PC-9 (cell line): ENCODE measurements at regions not wholly inside any gene's neighbourhood (a gene's known extent, or its start where the extent isn't known, plus 50 kb on each side); places are given as distances from the start of the nearest gene placed in this dataset.

Experiments
- BruUV-seq: library from RNA; stranded (reverse); fragments of 400-500 nt; replicated peaks from 2 replicates; lab custom pipeline; 2021; lab: Mats Ljungman, UMichigan
- CTCF ChIA-PET: fragments of 300-600 bp; sonication (Branson Sonifier 250); formaldehyde crosslinking; loops from one replicate; lab custom pipeline; 2022; ENCODE audit warnings: antibody characterized with exemption; lab: Charles Lee
- POLR2A ChIA-PET: fragments of 300-600 bp; sonication (Branson Sonifier 250); formaldehyde crosslinking; loops from one replicate; lab custom pipeline; 2022; ENCODE audit warnings: antibody characterized with exemption; ENCODE audit not compliant: unreplicated experiment; lab: Charles Lee
- DNase-seq, 2 experiments: peaks; one replicate each; pipeline versions ENCODE4 v3.0.0 to v3.0.0-alpha.2; 2015 to 2022; ENCODE audit warnings: mixed read lengths in 1 of 2
- H2AFZ ChIP-seq: fragments of 200-600 bp; sonication (generic); 2 replicates; pipeline ENCODE4 v1.8.1; 2017; ENCODE audit warnings: antibody characterized with exemption
- H3F3A ChIP-seq: fragments of 200-600 bp; sonication (generic); 2 replicates; pipeline ENCODE4 v1.8.1; 2017; ENCODE audit warnings: antibody characterized with exemption, mild to moderate bottlenecking, low read depth; ENCODE audit not compliant: insufficient read depth
- H3K27ac ChIP-seq: fragments of 200-600 bp; sonication (generic); 2 replicates; pipeline ENCODE4 v1.6.1; 2016; ENCODE audit warnings: mixed run types
- H3K27me3 ChIP-seq: fragments of 200-600 bp; sonication (generic); 2 replicates; pipeline ENCODE4 v1.6.1; 2016; ENCODE audit warnings: low read depth, mixed run types; ENCODE audit not compliant: insufficient read depth
- H3K36me3 ChIP-seq: fragments of 200-600 bp; sonication (generic); 2 replicates; pipeline ENCODE4 v1.6.1; 2016; ENCODE audit warnings: low read depth, mixed run types
- H3K4me1 ChIP-seq: fragments of 200-600 bp; sonication (generic); replicated peaks from 2 replicates; pipeline ENCODE4 v1.6.1; 2016; ENCODE audit warnings: mixed run types; ENCODE audit not compliant: insufficient read depth
- H3K4me2 ChIP-seq: fragments of 200-600 bp; sonication (generic); 2 replicates; pipeline ENCODE4 v1.6.1; 2017; ENCODE audit warnings: mixed run types
- H3K4me3 ChIP-seq: fragments of 200-600 bp; sonication (generic); 2 replicates; pipeline ENCODE4 v1.6.1; 2016; ENCODE audit warnings: mixed run types
- H3K79me2 ChIP-seq: fragments of 200-600 bp; sonication (generic); 2 replicates; pipeline ENCODE4 v1.6.1; 2017; ENCODE audit warnings: low read depth, mixed run types
- H3K9me2 ChIP-seq: fragments of 200-600 bp; sonication (generic); 2 replicates; pipeline ENCODE4 v1.8.1; 2017; ENCODE audit warnings: mild to moderate bottlenecking; ENCODE audit not compliant: insufficient read depth
- H3K9me3 ChIP-seq: fragments of 200-600 bp; sonication (generic); 2 replicates; pipeline ENCODE4 v1.8.1; 2016; ENCODE audit warnings: low read depth; ENCODE audit not compliant: insufficient read depth
- H4K20me1 ChIP-seq: fragments of 200-600 bp; sonication (generic); 2 replicates; pipeline ENCODE4 v1.8.1; 2017; ENCODE audit not compliant: insufficient read depth
- CTCF ChIP-seq: fragments of 200-600 bp; sonication (generic); conservative IDR thresholded peaks from 2 replicates; pipeline ENCODE4 v1.6.1; 2017; ENCODE audit warnings: mixed run types, antibody characterized with exemption, mild to moderate bottlenecking, moderate library complexity
- EZH2 ChIP-seq: fragments of 200-600 bp; sonication (generic); IDR thresholded peaks from 2 replicates; pipeline ENCODE4 v1.8.0; 2017; ENCODE audit warnings: antibody characterized with exemption, low read depth
- intact Hi-C: fragments of 100-400 bp; cut with micrococcal nuclease; formaldehyde crosslinking; loops from one replicate; pipeline ENCODE4 v1.10.0; 2022; ENCODE audit not compliant: unreplicated experiment

GRCh38 chr5:2669913-2670312, 81.6 kb downstream of the IRX2 start:
- Histone ChIP-seq H3K27me3 (peaks cover 99% of the 10 kb centered on the region), H3K27ac (no peak overlapping the region), H2AFZ (no peak overlapping the region), H3K4me2 (no peak overlapping the region), H3K36me3 (no peaks in the 10 kb centered on the region), H3K9me2 (no peaks in the 10 kb centered on the region), H3K9me3 (no peaks in the 10 kb centered on the region), H3K79me2 (no peaks in the 10 kb centered on the region), H3F3A (no peaks in the 10 kb centered on the region), H3K4me1 (no peaks in the 10 kb centered on the region), H3K4me3 (no peak overlapping the region), H4K20me1 (no peaks in the 10 kb centered on the region)
- no peak for DNase-seq
- TF ChIP-seq EZH2 (no peak), CTCF (no peak)
- CTCF ChIA-PET = no interaction called here
- BruUV-seq = no TSS peak
- intact Hi-C loops = no loop called here
- POLR2A ChIA-PET = no interaction called here

- intact Hi-C loops = no loop called here
- ChIA-PET POLR2A (no interaction called here), CTCF (no interaction called here)
- Histone ChIP-seq H3K4me1 (no peaks in the 10 kb centered on the region), H3K27ac (no peak overlapping the region), H3K9me3 (no peaks in the 10 kb centered on the region), H3K4me2 (no peak overlapping the region), H3K79me2 (no peaks in the 10 kb centered on the region), H3K4me3 (no peak overlapping the region), H3F3A (no peaks in the 10 kb centered on the region), H3K27me3 (peaks cover 99% of the 10 kb centered on the region), H3K9me2 (no peaks in the 10 kb centered on the region), H3K36me3 (no peaks in the 10 kb centered on the region), H4K20me1 (no peaks in the 10 kb centered on the region), H2AFZ (no peak overlapping the region)
- BruUV-seq = no TSS peak
- TF ChIP-seq EZH2 (no peak), CTCF (no peak)
- DNase-seq = no peak
Observed at GRCh38 chr5:2669259-2669658, 82.2 kb downstream of the IRX2 start.

- H3K36me3 ChIP-seq = no peaks in the 10 kb centered on the region
- no peaks in the 10 kb centered on the region for H3K79me2 ChIP-seq
- ChIA-PET CTCF (no interaction called here), POLR2A (no interaction called here)
- no peak overlapping the region for H3K4me2 ChIP-seq
- BruUV-seq = no TSS peak
- H3K27me3 ChIP-seq = peaks cover 99% of the 10 kb centered on the region
- H3K9me2 ChIP-seq = no peaks in the 10 kb centered on the region
- H3K9me3 ChIP-seq = no peaks in the 10 kb centered on the region
- no peak overlapping the region for H3K27ac ChIP-seq
- intact Hi-C loops = no loop called here
- no peak for DNase-seq
- TF ChIP-seq EZH2 (no peak), CTCF (no peak)
- H3K4me1 ChIP-seq = no peaks in the 10 kb centered on the region
- H3F3A ChIP-seq = no peaks in the 10 kb centered on the region
- no peak overlapping the region for H3K4me3 ChIP-seq
- H2AFZ ChIP-seq = no peak overlapping the region
- H4K20me1 ChIP-seq = no peaks in the 10 kb centered on the region
Observed at GRCh38 chr5:2666081-2666480, 85.4 kb downstream of the IRX2 start.
